ENCODE measurements at regions not wholly inside any gene's neighbourhood (a gene's known extent, or its start where the extent isn't known, plus 50 kb on each side); places are given as distances from the start of the nearest gene placed in this dataset.

GRCh38 chr5:155381654-155382053 lies 368.1 kb downstream of the KIF4B start:
- Histone ChIP-seq H3K36me3 (no peaks in the 10 kb centered on the region), H3K9me3 (no peaks in the 10 kb centered on the region), H3K27ac (no peak overlapping the region), H3K4me3 (replicated peaks in 1 of 3) (no peak overlapping the region), H3K4me1 (no peaks in the 10 kb centered on the region), H3K27me3 (no peaks in the 10 kb centered on the region)
- DNase-seq, result peak in 1 of 2 donors; percentile 3
- TF ChIP-seq POLR2A (IDR thresholded peaks at IDR 0.05) (no peak), CTCF (IDR thresholded peaks at IDR 0.05) (no peak)
- intact Hi-C loops (cut with DNase I), result no loop called here

GRCh38 chr5:155389498-155389897 lies 375.9 kb downstream of the KIF4B start:
- Histone ChIP-seq H3K27ac (no peak overlapping the region), H3K4me1 (no peaks in the 10 kb centered on the region), H3K9me3 (no peaks in the 10 kb centered on the region), H3K4me3 (replicated peaks in 1 of 3) (no peak overlapping the region), H3K27me3 (no peaks in the 10 kb centered on the region), H3K36me3 (no peaks in the 10 kb centered on the region)
- TF ChIP-seq POLR2A (IDR thresholded peaks at IDR 0.05) (no peak), CTCF (IDR thresholded peaks at IDR 0.05) (no peak)
- intact Hi-C loops (cut with DNase I), result no loop called here
- 67 to 82% methylated on average over 4 of the region's 4 CpGs for WGBS, 2 donors
- no peak for DNase-seq

- Histone ChIP-seq H3K36me3 (no peaks in the 10 kb centered on the region), H3K27me3 (no peaks in the 10 kb centered on the region), H3K4me1 (no peaks in the 10 kb centered on the region), H3K27ac (no peak overlapping the region), H3K4me3 (replicated peaks in 1 of 3) (no peak overlapping the region), H3K9me3 (no peaks in the 10 kb centered on the region)
- no peak for DNase-seq
- intact Hi-C loops (cut with DNase I), result no loop called here
- TF ChIP-seq POLR2A (IDR thresholded peaks at IDR 0.05) (no peak), CTCF (IDR thresholded peaks at IDR 0.05) (no peak)
Observed at GRCh38 chr5:155394727-155395126, 381.2 kb downstream of the KIF4B start.

- no peaks in the 10 kb centered on the region for H3K4me1 ChIP-seq
- TF ChIP-seq POLR2A (IDR thresholded peaks at IDR 0.05) (no peak), CTCF (IDR thresholded peaks at IDR 0.05) (no peak)
- 48 to 90% methylated on average over 3 to 5 of the region's 5 CpGs for WGBS, 2 donors
- intact Hi-C loops (cut with DNase I), result no loop called here
- DNase-seq, result no peak
- no peaks in the 10 kb centered on the region for H3K36me3 ChIP-seq
- H3K4me3 ChIP-seq (replicated peaks in 1 of 3), result no peak overlapping the region
- H3K9me3 ChIP-seq, result no peaks in the 10 kb centered on the region
- no peaks in the 10 kb centered on the region for H3K27me3 ChIP-seq
- H3K27ac ChIP-seq, result no peak overlapping the region
Observed at GRCh38 chr5:155402927-155403640, 389.5 kb downstream of the KIF4B start.

- H3K27me3 ChIP-seq, result no peaks in the 10 kb centered on the region
- intact Hi-C loops (cut with DNase I), result no loop called here
- no peaks in the 10 kb centered on the region for H3K36me3 ChIP-seq
- TF ChIP-seq POLR2A (IDR thresholded peaks at IDR 0.05) (no peak), CTCF (IDR thresholded peaks at IDR 0.05) (no peak)
- no peaks in the 10 kb centered on the region for H3K9me3 ChIP-seq
- WGBS, 2 donors, result 89% methylated on average over 4 of the region's 4 CpGs
- DNase-seq, result no peak
- H3K4me3 ChIP-seq (replicated peaks in 1 of 3), result no peak overlapping the region
- H3K4me1 ChIP-seq, result no peaks in the 10 kb centered on the region
- no peak overlapping the region for H3K27ac ChIP-seq
Observed at GRCh38 chr5:155406815-155407214, 393.3 kb downstream of the KIF4B start.
